Spinal cord (tissue), 9 donors: ENCODE measurements at regions not wholly inside any gene's neighbourhood (a gene's known extent, or its start where the extent isn't known, plus 50 kb on each side); places are given as distances from the start of the nearest gene placed in this dataset.

Source experiments
- DNase-seq, 6 donors: peaks; one replicate each; pipeline versions ENCODE4 v3.0.0 to v3.0.0-alpha.2; 2013 to 2015; ENCODE audit warnings: low spot score in 6 of 6, low read depth in 4 of 6
- H3K27ac ChIP-seq: one replicate; pipeline ENCODE4 v1.5.1; 2013; ENCODE audit warnings: low read depth, low read length, control low read depth
- H3K27me3 ChIP-seq: one replicate; pipeline ENCODE4 v1.6.1; 2013; ENCODE audit warnings: low read length; ENCODE audit not compliant: control insufficient read depth, insufficient read depth
- H3K36me3 ChIP-seq: one replicate; pipeline ENCODE4 v1.6.1; 2013; ENCODE audit warnings: low read length; ENCODE audit not compliant: control insufficient read depth, insufficient read depth
- H3K4me1 ChIP-seq: one replicate; pipeline ENCODE4 v1.6.1; 2013; ENCODE audit warnings: low read length; ENCODE audit not compliant: control insufficient read depth, insufficient read depth
- H3K4me3 ChIP-seq: one replicate; pipeline ENCODE4 v1.5.1; 2013; ENCODE audit warnings: low read depth, low read length, control low read depth
- H3K9me3 ChIP-seq: one replicate; pipeline ENCODE4 v1.6.1; 2013; ENCODE audit warnings: low read length; ENCODE audit not compliant: control insufficient read depth, insufficient read depth
- WGBS: methylation state at CpG from one replicate; pipeline ENCODE4 v1.1.5; 2013; ENCODE audit warnings: missing lambda C conversion rate; ENCODE audit not compliant: insufficient coverage; 5-methylcytosine and 5-hydroxymethylcytosine counted together
- donor health status: healthy.

DNA sequence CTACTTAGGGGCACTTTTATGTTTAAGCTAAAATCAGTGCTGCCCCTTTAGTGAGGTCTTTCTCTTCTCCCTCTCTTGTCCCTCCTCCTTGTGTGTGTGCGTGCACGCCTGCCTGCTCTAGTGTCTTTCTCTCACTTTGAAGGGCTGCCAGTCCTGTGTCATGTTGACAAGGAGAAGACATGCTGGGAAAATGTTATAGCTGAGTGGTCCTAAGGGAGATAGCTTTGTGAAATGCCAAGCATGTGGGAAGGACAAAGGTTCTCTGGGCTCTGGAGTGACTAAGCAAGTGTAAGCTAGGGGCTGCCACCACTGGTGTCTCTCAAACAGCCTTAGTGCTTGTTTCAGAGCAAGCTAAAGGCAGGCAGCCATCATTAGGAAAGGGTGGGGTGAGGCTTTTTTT, 108.4 kb downstream of the EMP1 start:
- Histone ChIP-seq H3K27me3 (no peaks in the 10 kb centered on the region), H3K36me3 (no peaks in the 10 kb centered on the region), H3K27ac (no peak overlapping the region), H3K9me3 (peaks cover 2% of the 10 kb centered on the region), H3K4me1 (no peaks in the 10 kb centered on the region), H3K4me3 (no peak overlapping the region)
- WGBS = no CpG with 5 or more reads among the region's 2 CpGs
- DNase-seq = no peak

DNA sequence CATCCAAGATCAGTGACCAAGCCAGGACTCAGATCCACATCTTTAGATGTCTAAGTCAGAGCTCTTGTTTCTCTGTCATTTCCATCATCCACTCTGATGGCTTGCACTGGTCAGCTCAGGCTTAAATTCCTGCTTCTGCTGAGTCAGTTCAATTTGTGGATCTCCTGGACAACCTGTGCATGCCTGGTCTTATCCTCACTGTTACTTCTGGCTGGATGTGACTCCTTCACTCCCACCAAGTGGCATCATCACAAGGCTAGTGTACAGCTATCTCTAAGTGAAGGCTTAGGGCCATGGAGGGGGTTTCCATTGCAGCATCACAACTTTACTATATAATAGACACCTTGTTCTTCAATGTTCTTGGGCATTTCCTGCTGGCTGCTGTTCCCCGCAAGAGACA, 102.9 kb downstream of the EMP1 start:
- DNase-seq = no peak
- H3K9me3 ChIP-seq = peaks cover 2% of the 10 kb centered on the region
- WGBS = 100% methylated on average over 1 of the region's 1 CpG
- no peaks in the 10 kb centered on the region for H3K4me1 ChIP-seq
- no peaks in the 10 kb centered on the region for H3K27me3 ChIP-seq
- H3K36me3 ChIP-seq = no peaks in the 10 kb centered on the region
- H3K27ac ChIP-seq = no peak overlapping the region
- H3K4me3 ChIP-seq = no peak overlapping the region

GRCh38 chr12:13293096-13293495, 96.6 kb downstream of the EMP1 start:
- Histone ChIP-seq H3K9me3 (no peaks in the 10 kb centered on the region), H3K4me3 (no peak overlapping the region), H3K36me3 (no peaks in the 10 kb centered on the region), H3K27ac (no peak overlapping the region), H3K27me3 (no peaks in the 10 kb centered on the region), H3K4me1 (no peaks in the 10 kb centered on the region)
- peak in 1 of 6 donors; percentile 11 for DNase-seq
- no CpG with 5 or more reads among the region's 4 CpGs for WGBS

GRCh38 chr12:13289653-13290289, 93.2 kb downstream of the EMP1 start:
- no peak overlapping the region for H3K27ac ChIP-seq
- no peaks in the 10 kb centered on the region for H3K9me3 ChIP-seq
- peak in 1 of 6 donors; percentile 25 for DNase-seq
- no peak overlapping the region for H3K4me3 ChIP-seq
- H3K27me3 ChIP-seq = no peaks in the 10 kb centered on the region
- no peaks in the 10 kb centered on the region for H3K4me1 ChIP-seq
- no peaks in the 10 kb centered on the region for H3K36me3 ChIP-seq

DNA sequence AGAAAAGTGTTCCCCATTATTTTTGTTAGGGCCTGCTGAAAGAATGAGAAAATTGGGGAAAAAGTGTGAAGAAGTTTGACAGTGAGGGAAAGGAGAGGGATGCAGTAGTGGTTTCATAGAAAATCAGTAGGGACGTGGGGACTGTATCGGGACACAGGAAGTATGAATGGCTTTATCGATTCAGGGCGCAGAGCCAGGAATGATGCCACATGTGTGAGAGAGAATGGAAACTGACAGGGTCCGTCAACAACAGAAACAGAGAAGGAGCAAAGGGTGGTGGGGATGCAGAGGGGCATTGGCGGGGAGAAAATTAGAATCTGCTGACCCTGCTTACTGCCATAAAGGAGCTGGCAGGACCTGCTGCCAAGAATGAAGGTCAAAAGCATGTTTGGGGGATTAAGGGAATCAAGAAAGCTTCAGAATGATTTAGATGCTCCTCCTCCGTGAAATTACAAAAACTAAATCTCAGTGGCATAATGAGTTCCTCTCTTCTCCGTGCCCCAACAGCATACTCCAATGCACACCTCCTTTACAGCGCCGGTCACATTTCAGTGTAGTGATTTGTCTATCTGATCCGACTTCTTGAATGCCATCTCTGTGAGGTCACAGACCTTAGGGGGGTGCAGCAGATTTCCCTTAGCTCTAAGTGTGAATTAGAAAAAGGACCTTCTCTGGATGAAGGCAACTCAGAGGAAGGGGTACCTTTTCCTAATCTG, 92.6 kb downstream of the EMP1 start:
- WGBS = 61% methylated on average over 6 of the region's 11 CpGs
- H3K27me3 ChIP-seq = no peaks in the 10 kb centered on the region
- no peaks in the 10 kb centered on the region for H3K9me3 ChIP-seq
- H3K4me1 ChIP-seq = no peaks in the 10 kb centered on the region
- DNase-seq = peak in 1 of 6 donors; percentile 25
- no peak overlapping the region for H3K27ac ChIP-seq
- H3K4me3 ChIP-seq = no peak overlapping the region
- H3K36me3 ChIP-seq = no peaks in the 10 kb centered on the region

GRCh38 chr12:13288501-13288900, 92.0 kb downstream of the EMP1 start:
- 100% methylated on average over 1 of the region's 1 CpG for WGBS
- no peak for DNase-seq
- Histone ChIP-seq H3K4me3 (no peak overlapping the region), H3K27me3 (no peaks in the 10 kb centered on the region), H3K9me3 (no peaks in the 10 kb centered on the region), H3K36me3 (no peaks in the 10 kb centered on the region), H3K4me1 (no peaks in the 10 kb centered on the region), H3K27ac (no peak overlapping the region)

DNA sequence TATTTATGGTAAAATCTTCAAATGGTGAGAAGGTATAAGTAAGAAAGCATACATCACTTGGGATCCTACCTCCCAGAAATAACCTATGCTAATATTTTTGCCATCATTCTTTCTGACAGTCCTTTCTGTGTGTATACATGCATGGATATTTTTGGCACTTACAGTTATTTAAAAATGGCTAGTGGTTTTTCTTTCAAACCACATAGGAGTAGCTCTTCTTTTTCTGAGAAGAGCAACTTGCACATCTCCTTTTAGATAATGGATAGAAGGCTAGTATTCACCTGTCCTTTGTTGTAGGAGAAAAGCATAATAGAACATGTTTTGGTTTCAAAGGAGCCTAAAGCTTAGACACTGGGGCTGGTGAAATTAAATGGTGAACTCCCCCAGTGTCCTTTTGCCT, 87.3 kb downstream of the EMP1 start:
- H3K9me3 ChIP-seq = no peaks in the 10 kb centered on the region
- no peak overlapping the region for H3K27ac ChIP-seq
- H3K4me1 ChIP-seq = peaks cover 1% of the 10 kb centered on the region
- no peaks in the 10 kb centered on the region for H3K36me3 ChIP-seq
- H3K4me3 ChIP-seq = no peak overlapping the region
- no peaks in the 10 kb centered on the region for H3K27me3 ChIP-seq
- no peak for DNase-seq

- Histone ChIP-seq H3K27ac (no peak overlapping the region), H3K36me3 (no peaks in the 10 kb centered on the region), H3K9me3 (no peaks in the 10 kb centered on the region), H3K27me3 (no peaks in the 10 kb centered on the region), H3K4me3 (no peak overlapping the region), H3K4me1 (peaks cover 11% of the 10 kb centered on the region)
- no peak for DNase-seq
- 76% methylated on average over 2 of the region's 2 CpGs for WGBS
Measured at GRCh38 chr12:13282861-13283260, 86.3 kb downstream of the EMP1 start.

GRCh38 chr12:13278249-13278787, 81.8 kb downstream of the EMP1 start:
- Histone ChIP-seq H3K4me3 (no peak overlapping the region), H3K4me1 (peaks cover 25% of the 10 kb centered on the region), H3K27me3 (no peaks in the 10 kb centered on the region), H3K36me3 (no peaks in the 10 kb centered on the region), H3K9me3 (no peaks in the 10 kb centered on the region), H3K27ac (no peak overlapping the region)
- DNase-seq = peak in 5 of 6 donors; percentile 62 to 94 (median 74)
- 11% methylated on average over 32 of the region's 32 CpGs for WGBS

DNA sequence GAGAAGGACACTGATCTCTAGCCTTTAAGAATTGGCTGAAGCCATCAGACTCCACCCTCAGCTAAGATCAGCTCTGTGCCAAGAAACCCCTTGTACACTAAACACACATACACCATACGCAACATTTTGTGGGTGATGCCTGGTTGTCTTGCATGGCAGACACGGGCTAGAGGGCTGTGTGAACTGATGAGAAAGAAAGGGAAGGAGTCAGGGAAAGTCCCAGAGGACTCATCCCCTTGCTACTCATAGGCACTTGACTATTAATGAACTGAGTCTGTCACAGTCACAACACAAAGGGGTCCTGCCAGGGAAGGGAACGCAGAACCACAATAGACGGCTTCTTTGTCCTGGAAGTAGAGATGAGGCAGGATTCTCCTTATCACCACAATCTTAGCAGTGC, 80.8 kb downstream of the EMP1 start:
- Histone ChIP-seq H3K9me3 (no peaks in the 10 kb centered on the region), H3K4me1 (peaks cover 25% of the 10 kb centered on the region), H3K36me3 (no peaks in the 10 kb centered on the region), H3K4me3 (no peak overlapping the region), H3K27ac (no peak overlapping the region), H3K27me3 (no peaks in the 10 kb centered on the region)
- peak in 2 of 6 donors; percentile 22 to 76 for DNase-seq
- WGBS = no CpG with 5 or more reads among the region's 4 CpGs
